ENCODE measurements at regions not wholly inside any gene's neighbourhood (a gene's known extent, or its start where the extent isn't known, plus 50 kb on each side); places are given as distances from the start of the nearest gene placed in this dataset.

GRCh38 chr5:60436518-60436917 is 263.4 kb downstream of the DEPDC1B start:
- no peak for TF ChIP-seq POLR2AphosphoS5 (IDR thresholded peaks at IDR 0.05; ENCODE audit: low read depth, low read length)
- no peak for TF ChIP-seq TAF1 (IDR thresholded peaks at IDR 0.05; ENCODE audit: borderline replicate concordance, insufficient read depth, low read length)
- TF ChIP-seq REST (IDR thresholded peaks at IDR 0.05; ENCODE audit: insufficient read depth in 1 of 2, low read depth in 2 of 2, low read length in 2 of 2) = no peak
